C4-2B (cell line): ENCODE measurements at regions not wholly inside any gene's neighbourhood (a gene's known extent, or its start where the extent isn't known, plus 50 kb on each side); places are given as distances from the start of the nearest gene placed in this dataset.
"Not testable (repeated sequence)": the region's sequence is repeated elsewhere in the genome, so short reads cannot be mapped to it uniquely, and the experiment has no call there.

Source experiments
- H3K27ac ChIP-seq: fragments of 450-650 bp; 2 replicates; pipeline ENCODE4 v1.5.1; 2017
- CTCF ChIP-seq: fragments of 450-650 bp; conservative IDR thresholded peaks from 2 replicates; pipeline ENCODE4 v1.5.1; 2017; ENCODE audit warnings: mild to moderate bottlenecking
- ZFX ChIP-seq: fragments of 450-650 bp; IDR thresholded peaks from 2 replicates; pipeline ENCODE4 v1.6.1; 2017

GRCh38 chr7:152577339-152577738 lies 98.6 kb downstream of the XRCC2 start:
- TF ChIP-seq CTCF (no peak), ZFX (no peak)
- no peak overlapping the region for H3K27ac ChIP-seq

DNA sequence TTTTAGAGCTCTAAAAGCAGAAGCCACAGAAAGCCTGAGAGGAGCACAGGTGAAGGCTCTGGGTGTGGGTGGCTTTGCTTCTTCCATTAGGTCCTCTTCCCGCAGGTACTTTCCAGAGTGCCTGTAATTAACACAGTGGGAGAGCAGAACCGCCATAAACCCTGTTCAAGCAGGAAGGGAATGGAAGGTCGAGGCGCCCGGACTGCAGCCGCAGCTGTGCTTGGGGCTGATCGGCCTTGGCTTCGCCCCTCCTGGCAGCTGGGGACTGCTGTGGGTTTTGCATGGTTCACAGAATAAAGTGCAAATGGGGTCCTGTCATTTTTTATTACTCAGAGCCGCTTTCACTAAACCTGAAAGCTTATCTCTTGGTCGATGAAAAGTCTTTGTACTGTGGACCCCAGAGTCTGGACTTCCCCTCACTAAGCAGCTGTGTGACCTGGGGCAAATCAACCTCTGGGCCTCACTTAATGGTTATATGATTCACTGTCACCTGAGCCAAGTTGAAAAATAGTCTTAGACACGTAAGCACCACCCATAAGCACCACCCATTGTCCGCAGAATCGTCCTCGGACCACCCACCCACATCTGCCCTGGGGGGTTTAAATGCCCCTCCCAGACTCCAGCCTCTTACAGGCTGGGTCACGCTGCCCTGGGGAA lies 100.9 kb downstream of the XRCC2 start:
- TF ChIP-seq ZFX (no peak), CTCF (no peak)
- no peak overlapping the region for H3K27ac ChIP-seq

DNA sequence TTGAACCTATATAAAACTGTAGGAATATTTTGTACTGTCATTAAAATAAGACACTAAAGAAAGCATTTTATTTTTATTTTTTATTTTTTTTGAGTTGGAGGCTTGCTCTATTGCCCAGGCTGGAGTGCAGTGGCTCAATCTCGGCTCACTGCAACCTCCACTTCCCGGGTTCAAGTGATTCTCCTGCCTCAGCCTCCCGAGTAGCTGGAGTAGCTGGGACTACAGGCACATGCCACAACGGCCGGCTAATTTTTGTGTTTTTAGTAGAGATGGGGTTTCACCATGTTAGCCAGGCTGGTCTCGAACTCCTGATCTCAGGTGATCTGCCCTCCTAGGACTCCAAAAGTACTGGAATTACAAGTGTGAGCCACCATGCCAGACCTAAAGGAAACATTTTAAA lies 102.8 kb downstream of the XRCC2 start:
- not testable (repeated sequence) for H3K27ac ChIP-seq

DNA sequence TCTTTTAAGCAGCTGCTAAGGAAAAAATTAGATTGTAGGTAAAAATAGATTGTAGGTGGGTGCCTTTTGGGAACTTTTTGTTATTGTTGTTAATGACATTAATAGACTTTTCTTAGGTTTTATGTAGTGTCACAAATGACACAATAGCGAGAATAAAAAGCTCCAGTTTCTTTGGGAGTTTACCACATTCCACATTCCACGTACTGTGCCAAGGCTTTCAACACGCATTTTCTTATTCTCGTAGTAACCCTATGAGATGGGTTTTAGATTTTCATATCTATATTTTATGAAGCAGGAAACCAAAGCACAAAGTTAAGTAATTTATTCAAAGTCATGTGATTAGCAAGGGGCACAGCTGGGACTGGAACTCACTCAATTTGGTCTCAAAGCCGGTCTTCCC lies 103.8 kb downstream of the XRCC2 start:
- H3K27ac ChIP-seq = no peak overlapping the region
- no peak for TF ChIP-seq CTCF
- TF ChIP-seq ZFX = no peak

- no peak overlapping the region for H3K27ac ChIP-seq
- TF ChIP-seq ZFX (no peak), CTCF (no peak)
Observed at GRCh38 chr7:152571068-152571467, 104.9 kb downstream of the XRCC2 start.

DNA sequence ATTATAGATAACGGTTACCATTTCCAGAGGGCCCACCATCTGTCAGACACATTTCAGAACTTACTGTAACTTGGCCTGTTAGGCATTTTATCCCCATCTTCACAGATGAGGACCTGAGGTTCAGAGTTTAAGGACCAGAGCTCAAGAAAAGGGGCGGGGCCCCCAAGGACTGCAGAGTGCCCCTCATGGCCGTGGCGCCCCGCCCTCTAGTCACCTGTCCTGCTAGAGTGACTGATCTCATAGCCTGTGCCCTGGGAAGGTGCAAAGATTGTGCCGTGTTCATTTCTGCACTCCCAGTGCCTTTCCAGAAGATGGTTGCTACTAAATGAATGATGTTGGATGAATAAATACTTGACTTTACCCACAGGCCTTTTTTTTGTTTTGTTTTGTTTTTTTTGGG lies 107.0 kb downstream of the XRCC2 start:
- no peak for TF ChIP-seq ZFX
- no peak for TF ChIP-seq CTCF
- no peak overlapping the region for H3K27ac ChIP-seq

DNA sequence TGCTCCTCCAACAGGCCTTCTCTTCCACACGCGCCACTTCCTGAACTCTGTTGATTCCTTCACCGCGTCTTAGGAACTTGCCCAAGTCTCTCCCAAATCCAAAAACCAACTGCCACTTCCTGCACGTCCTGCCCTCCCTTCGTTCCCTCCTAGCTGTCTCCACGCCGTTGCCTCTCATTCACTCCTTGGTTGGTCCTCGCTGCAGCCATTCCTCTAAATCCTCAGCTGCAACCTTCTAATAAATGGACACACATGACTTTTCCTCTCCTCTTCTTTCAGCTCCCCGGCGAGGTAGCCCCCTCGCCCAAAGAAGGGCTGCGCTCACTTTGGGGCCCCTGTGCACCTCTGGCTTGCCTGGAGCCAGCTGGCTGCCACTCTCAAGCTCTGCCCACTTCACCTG lies 110.2 kb downstream of the XRCC2 start:
- H3K27ac ChIP-seq = no peak overlapping the region
- TF ChIP-seq CTCF (no peak), ZFX (no peak)

DNA sequence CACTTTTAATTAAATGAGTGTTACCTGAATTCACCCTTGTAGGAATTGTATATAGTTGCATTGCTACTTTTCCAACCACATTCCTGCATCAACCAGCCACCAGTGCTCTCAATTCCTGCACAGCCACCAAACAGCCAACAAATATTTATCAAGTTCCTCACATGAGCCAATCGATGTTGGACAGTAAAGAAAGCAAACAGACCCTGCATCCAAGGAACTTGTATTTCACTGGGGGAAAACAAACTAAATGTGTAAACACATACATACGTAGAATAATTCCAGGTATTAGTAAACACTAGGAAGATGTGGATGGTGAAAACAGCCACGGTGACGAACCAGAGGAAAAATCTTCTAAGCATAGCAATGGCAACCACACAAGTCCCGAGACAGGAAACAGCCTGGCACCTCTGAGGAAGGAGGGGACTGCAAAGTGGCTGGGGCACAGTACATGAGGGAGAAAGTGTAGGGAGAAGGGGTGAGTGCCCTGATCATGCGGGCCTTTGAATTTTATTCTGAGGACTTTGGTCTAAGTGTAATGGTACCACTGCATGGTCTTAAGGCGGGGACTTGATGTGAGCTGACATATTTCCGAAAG lies 111.2 kb downstream of the XRCC2 start:
- no peak for TF ChIP-seq CTCF
- no peak for TF ChIP-seq ZFX
- no peak overlapping the region for H3K27ac ChIP-seq
